SW480 (cell line): ENCODE measurements at regions not wholly inside any gene's neighbourhood (a gene's known extent, or its start where the extent isn't known, plus 50 kb on each side); places are given as distances from the start of the nearest gene placed in this dataset.
A peak's percentile ranks its signal among the peaks of the same experiment; 100 is the strongest.
"Not testable (repeated sequence)": the region's sequence is repeated elsewhere in the genome, so short reads cannot be mapped to it uniquely, and the experiment has no call there.

Experiments
- DNase-seq: peaks from one replicate; pipeline ENCODE4 v3.0.0-alpha.2; 2016; ENCODE audit warnings: low spot score

- DNase-seq, result no peak
Observed at GRCh38 chr4:148643851-148644250, 201.6 kb upstream of the NR3C2 start.

GRCh38 chr4:148642907-148643306 is 200.7 kb upstream of the NR3C2 start:
- DNase-seq, result no peak

- DNase-seq, result not testable (repeated sequence)
Observed at GRCh38 chr4:148638079-148638478, 195.9 kb upstream of the NR3C2 start.

- DNase-seq, result not testable (repeated sequence)
Observed at GRCh38 chr4:148637453-148637852, 195.2 kb upstream of the NR3C2 start.

- peak; percentile 37 for DNase-seq
Observed at GRCh38 chr4:148634476-148634875, 192.3 kb upstream of the NR3C2 start.

- no peak for DNase-seq
Observed at GRCh38 chr4:148633720-148634119, 191.5 kb upstream of the NR3C2 start.

GRCh38 chr4:148632476-148632875 is 190.3 kb upstream of the NR3C2 start:
- no peak for DNase-seq

- DNase-seq, result no peak
Observed at GRCh38 chr4:148630051-148630450, 187.8 kb upstream of the NR3C2 start.

- no peak for DNase-seq
Observed at GRCh38 chr4:148618856-148619255, 176.6 kb upstream of the NR3C2 start.

- no peak for DNase-seq
Observed at GRCh38 chr4:148608968-148609367, 166.8 kb upstream of the NR3C2 start.

GRCh38 chr4:148598418-148599207 is 156.4 kb upstream of the NR3C2 start:
- not testable (repeated sequence) for DNase-seq

GRCh38 chr4:148589182-148589581 is 147.0 kb upstream of the NR3C2 start:
- no peak for DNase-seq

- DNase-seq, result no peak
Observed at GRCh38 chr4:148575577-148575976, 133.4 kb upstream of the NR3C2 start.

GRCh38 chr4:148574911-148575310 is 132.7 kb upstream of the NR3C2 start:
- DNase-seq, result no peak

GRCh38 chr4:148574502-148574901 is 132.3 kb upstream of the NR3C2 start:
- no peak for DNase-seq

GRCh38 chr4:148574066-148574465 is 131.9 kb upstream of the NR3C2 start:
- no peak for DNase-seq

GRCh38 chr4:148573296-148573695 is 131.1 kb upstream of the NR3C2 start:
- DNase-seq, result no peak

GRCh38 chr4:148565801-148566200 is 123.6 kb upstream of the NR3C2 start:
- DNase-seq, result no peak

GRCh38 chr4:148563684-148564083 is 121.5 kb upstream of the NR3C2 start:
- DNase-seq, result no peak

- no peak for DNase-seq
Observed at GRCh38 chr4:148561467-148561866, 119.3 kb upstream of the NR3C2 start.

- no peak for DNase-seq
Observed at GRCh38 chr4:148557793-148558192, 115.6 kb upstream of the NR3C2 start.

- DNase-seq, result no peak
Observed at GRCh38 chr4:148550788-148551187, 108.6 kb upstream of the NR3C2 start.

GRCh38 chr4:148542922-148543623 is 100.9 kb upstream of the NR3C2 start:
- no peak for DNase-seq
